CD4-positive, CD25-positive, alpha-beta regulatory T cell (primary cell): ENCODE measurements at regions not wholly inside any gene's neighbourhood (a gene's known extent, or its start where the extent isn't known, plus 50 kb on each side); places are given as distances from the start of the nearest gene placed in this dataset.

ENCODE experiments used
- ATAC-seq, 2 donors: fragments of 150-1000 bp; cut with Tn5 transposase; one replicate each; pipeline ENCODE4 v1.10.0; 2021; ENCODE audit warnings: low read depth in 2 of 2, moderate number of reproducible peaks in 2 of 2, moderate library complexity in 1 of 2
- DNase-seq, 3 donors: peaks; one replicate each; pipeline versions ENCODE4 v3.0.0 to v3.0.0-alpha.2; 2012 to 2022; ENCODE audit warnings: mixed read lengths in 1 of 3
- H3K27ac ChIP-seq: one replicate; pipeline ENCODE4 v1.7.0; 2013; ENCODE audit warnings: mild to moderate bottlenecking, low read length; ENCODE audit not compliant: insufficient read depth, poor library complexity, severe bottlenecking
- H3K27me3 ChIP-seq: one replicate; pipeline ENCODE4 v1.7.0; 2013; ENCODE audit warnings: low read length; ENCODE audit not compliant: control insufficient read depth, insufficient read depth
- H3K36me3 ChIP-seq: one replicate; pipeline ENCODE4 v1.7.0; 2013; ENCODE audit warnings: mild to moderate bottlenecking, low read length, moderate library complexity; ENCODE audit not compliant: control insufficient read depth, insufficient read depth
- H3K4me1 ChIP-seq: 2 replicates; pipeline ENCODE4 v1.7.0; 2013; ENCODE audit warnings: mild to moderate bottlenecking, low read length; ENCODE audit not compliant: insufficient read depth, control insufficient read depth, poor library complexity, severe bottlenecking
- H3K4me3 ChIP-seq: one replicate; pipeline ENCODE4 v1.7.0; 2013; ENCODE audit warnings: low read depth, mild to moderate bottlenecking, low read length, moderate library complexity
- H3K9me3 ChIP-seq, 2 experiments: 1 replicate in 1 of 2; 2 replicates in 1 of 2; pipeline ENCODE4 v1.7.0; 2013; ENCODE audit warnings: low read length in 2 of 2, mild to moderate bottlenecking in 1 of 2, moderate library complexity in 1 of 2; ENCODE audit not compliant: control insufficient read depth in 2 of 2
- H3K27ac Mint-ChIP-seq, 3 donors: one replicate each; pipeline ENCODE4 v1.8.0; 2020 to 2022; ENCODE audit warnings: mild to moderate bottlenecking in 3 of 3, mixed read lengths in 3 of 3, moderate library complexity in 2 of 3
- H3K27me3 Mint-ChIP-seq: one replicate; pipeline ENCODE4 v1.8.0; 2022; ENCODE audit warnings: mild to moderate bottlenecking, mixed read lengths
- H3K36me3 Mint-ChIP-seq: one replicate; pipeline ENCODE4 v1.8.0; 2020; ENCODE audit warnings: mixed read lengths
- H3K4me1 Mint-ChIP-seq, 4 donors: one replicate each; pipeline ENCODE4 v1.8.0; 2020 to 2022; ENCODE audit warnings: mixed read lengths in 4 of 4, mild to moderate bottlenecking in 1 of 4
- H3K4me3 Mint-ChIP-seq, 4 donors: one replicate each; pipeline ENCODE4 v1.8.0; 2020 to 2022; ENCODE audit warnings: mild to moderate bottlenecking in 4 of 4, mixed read lengths in 4 of 4, moderate library complexity in 3 of 4
- H3K9me3 Mint-ChIP-seq, 7 donors: one replicate each; pipeline ENCODE4 v1.8.0; 2020 to 2022; ENCODE audit warnings: mixed read lengths in 7 of 7, mild to moderate bottlenecking in 3 of 7, moderate library complexity in 2 of 7

DNA sequence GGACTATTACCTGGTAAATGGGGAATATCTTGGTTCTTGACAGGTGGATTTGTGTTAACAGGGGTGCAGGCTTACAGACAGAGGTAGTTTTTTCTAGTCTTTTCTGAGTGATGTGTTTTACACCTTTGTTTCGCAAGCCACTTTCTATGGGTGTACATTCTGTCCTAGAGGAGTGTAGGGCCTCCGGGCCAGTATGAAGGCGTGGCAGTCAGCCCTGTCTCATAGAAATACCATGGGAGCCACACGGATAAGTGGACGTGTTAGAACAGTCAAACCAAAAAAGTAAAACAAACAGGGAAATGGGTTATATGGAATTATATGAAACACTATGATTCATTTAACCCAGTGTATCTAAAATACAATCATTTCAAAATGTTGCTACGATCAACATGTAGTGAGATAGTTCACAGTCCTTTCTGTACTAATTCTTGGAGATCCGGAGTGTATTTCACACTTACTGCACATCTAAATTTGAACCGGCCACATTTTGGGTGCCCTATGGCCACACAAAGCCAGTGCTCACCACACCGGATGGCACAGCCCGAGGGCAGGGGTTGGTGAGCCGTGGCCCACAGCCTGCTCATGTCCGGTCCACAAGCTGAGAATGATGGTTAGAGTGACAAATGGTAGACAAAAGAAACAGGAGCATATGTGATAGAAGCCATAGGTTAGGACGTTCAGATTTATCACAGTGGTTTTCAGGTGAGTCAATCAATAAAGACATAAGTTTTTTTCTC, 80.1 kb upstream of the IRX4 start:
- H3K27ac ChIP-seq, result no peak overlapping the region
- no peak overlapping the region for H3K27ac Mint-ChIP-seq
- no peaks in the 10 kb centered on the region for H3K36me3 Mint-ChIP-seq
- no peaks in the 10 kb centered on the region for H3K9me3 ChIP-seq
- DNase-seq (no peak), ATAC-seq (no peak)
- H3K4me3 ChIP-seq, result no peak overlapping the region
- no peak overlapping the region for H3K4me3 Mint-ChIP-seq
- peaks cover 0 to 1% (median 0%) of the 10 kb centered on the region in 7 donors for H3K9me3 Mint-ChIP-seq
- no peaks in the 10 kb centered on the region for H3K4me1 Mint-ChIP-seq
- H3K27me3 Mint-ChIP-seq, result no peaks in the 10 kb centered on the region
- H3K4me1 ChIP-seq, result no peaks in the 10 kb centered on the region
- no peaks in the 10 kb centered on the region for H3K27me3 ChIP-seq
- H3K36me3 ChIP-seq, result no peaks in the 10 kb centered on the region

DNA sequence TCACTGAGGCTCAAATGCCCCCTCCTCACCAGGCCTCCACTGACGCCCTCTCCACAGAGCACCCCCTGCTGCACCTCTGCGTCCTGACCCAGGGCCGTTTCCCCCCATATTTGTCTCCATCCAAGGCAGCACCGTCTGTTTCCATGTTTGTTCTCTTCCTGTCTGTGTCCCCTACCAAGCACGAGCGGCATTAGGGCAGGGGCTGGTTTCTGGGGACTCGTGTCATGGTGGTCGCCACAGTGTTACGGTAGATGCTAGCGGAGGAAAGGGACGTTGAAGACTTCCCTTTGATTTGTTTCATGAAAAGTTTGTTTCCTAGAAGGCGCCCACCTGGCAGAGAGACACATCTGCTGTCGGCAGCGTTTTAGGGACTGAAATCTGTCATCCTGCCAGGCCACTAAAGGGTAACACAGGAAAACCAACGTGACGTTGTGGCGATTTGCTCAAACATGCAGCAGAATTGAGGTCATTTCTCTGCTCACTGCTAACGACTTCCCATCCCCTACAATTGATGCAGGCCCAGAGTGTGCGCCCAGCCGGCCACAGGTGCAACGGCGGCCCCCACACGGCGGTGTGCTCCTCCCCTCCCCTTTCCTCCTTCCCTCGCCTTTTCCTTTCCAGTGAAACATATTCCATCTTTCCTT, 79.3 kb upstream of the IRX4 start:
- Histone ChIP-seq H3K9me3 (no peaks in the 10 kb centered on the region), H3K27ac (no peak overlapping the region), H3K4me1 (no peaks in the 10 kb centered on the region), H3K27me3 (no peaks in the 10 kb centered on the region), H3K4me3 (no peak overlapping the region), H3K36me3 (no peaks in the 10 kb centered on the region)
- ATAC-seq (no peak), DNase-seq (no peak)
- no peaks in the 10 kb centered on the region for H3K36me3 Mint-ChIP-seq
- H3K4me3 Mint-ChIP-seq, result no peak overlapping the region
- no peaks in the 10 kb centered on the region for H3K27me3 Mint-ChIP-seq
- peaks cover 0 to 1% (median 0%) of the 10 kb centered on the region in 7 donors for H3K9me3 Mint-ChIP-seq
- H3K4me1 Mint-ChIP-seq, result no peaks in the 10 kb centered on the region
- no peak overlapping the region for H3K27ac Mint-ChIP-seq

DNA sequence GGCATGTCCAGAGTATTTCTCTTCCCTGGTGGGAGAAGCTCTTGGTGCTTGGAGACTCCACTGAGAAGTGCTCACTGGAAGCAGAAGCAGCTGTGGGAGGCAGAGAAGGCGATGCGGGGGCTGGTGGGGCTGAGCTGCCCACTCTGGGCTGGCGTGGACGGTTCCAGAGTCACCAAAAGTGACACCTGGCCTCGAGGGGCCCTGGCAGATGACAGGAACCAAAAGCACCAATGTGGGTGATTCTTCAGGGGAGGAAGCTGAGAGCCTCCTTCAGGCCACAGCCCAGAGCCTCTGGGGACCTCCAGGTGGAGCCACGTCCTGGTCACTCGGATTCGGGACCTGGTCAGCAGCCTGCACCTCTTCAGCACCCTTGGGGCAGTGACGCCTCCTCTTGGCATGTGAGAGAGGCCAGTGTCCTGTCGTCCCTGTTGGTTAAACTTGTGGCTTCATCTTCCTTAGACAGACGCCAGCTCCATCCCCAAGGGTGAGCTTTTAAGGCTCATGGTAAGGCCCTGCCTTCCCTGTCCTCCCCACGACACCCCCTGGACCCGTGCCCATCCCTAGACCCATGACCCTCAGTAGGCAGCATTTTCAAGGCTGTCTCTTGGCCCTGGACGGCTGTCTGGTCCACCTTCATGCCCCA, 78.7 kb upstream of the IRX4 start:
- Mint-ChIP-seq H3K27me3 (no peaks in the 10 kb centered on the region), H3K36me3 (no peaks in the 10 kb centered on the region), H3K27ac (no peak overlapping the region), H3K9me3 (peaks cover 0 to 1% (median 0%) of the 10 kb centered on the region in 7 donors), H3K4me1 (no peaks in the 10 kb centered on the region), H3K4me3 (no peak overlapping the region)
- H3K27ac ChIP-seq, result no peak overlapping the region
- no peak for ATAC-seq
- no peak for DNase-seq
- no peaks in the 10 kb centered on the region for H3K9me3 ChIP-seq
- H3K27me3 ChIP-seq, result no peaks in the 10 kb centered on the region
- no peaks in the 10 kb centered on the region for H3K36me3 ChIP-seq
- H3K4me1 ChIP-seq, result no peaks in the 10 kb centered on the region
- H3K4me3 ChIP-seq, result no peak overlapping the region

DNA sequence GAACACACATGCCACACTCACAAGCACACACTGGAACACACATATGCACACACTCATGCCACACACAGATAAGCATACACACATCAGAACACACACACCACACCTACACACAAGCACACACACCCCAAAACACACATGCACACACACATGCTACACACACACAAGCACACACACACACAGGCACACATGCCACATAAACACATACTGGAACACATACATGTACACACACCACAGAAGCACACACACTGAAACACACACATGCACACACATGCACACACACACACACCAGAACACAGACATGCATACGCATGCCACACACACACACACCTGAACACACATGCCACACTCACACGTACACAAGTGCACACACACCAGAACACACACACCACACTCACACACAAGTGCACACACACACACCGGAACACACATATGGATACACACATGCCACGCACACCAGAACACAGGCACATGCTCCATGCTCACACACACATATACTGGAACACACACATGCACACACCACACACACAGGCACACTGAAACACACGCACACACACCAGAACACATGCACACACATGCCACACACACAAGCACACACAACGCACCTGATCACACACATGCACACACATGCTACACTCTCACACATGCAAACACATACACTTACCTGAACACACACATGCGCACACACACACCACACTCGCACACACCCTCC, 78.0 kb upstream of the IRX4 start:
- Mint-ChIP-seq H3K27me3 (no peaks in the 10 kb centered on the region), H3K4me3 (no peak overlapping the region), H3K4me1 (no peaks in the 10 kb centered on the region), H3K9me3 (peaks cover 0 to 1% (median 0%) of the 10 kb centered on the region in 7 donors), H3K27ac (no peak overlapping the region), H3K36me3 (no peaks in the 10 kb centered on the region)
- Histone ChIP-seq H3K9me3 (no peaks in the 10 kb centered on the region), H3K4me3 (no peak overlapping the region), H3K4me1 (no peaks in the 10 kb centered on the region), H3K27me3 (no peaks in the 10 kb centered on the region), H3K36me3 (no peaks in the 10 kb centered on the region), H3K27ac (no peak overlapping the region)
- ATAC-seq (no peak), DNase-seq (no peak)

DNA sequence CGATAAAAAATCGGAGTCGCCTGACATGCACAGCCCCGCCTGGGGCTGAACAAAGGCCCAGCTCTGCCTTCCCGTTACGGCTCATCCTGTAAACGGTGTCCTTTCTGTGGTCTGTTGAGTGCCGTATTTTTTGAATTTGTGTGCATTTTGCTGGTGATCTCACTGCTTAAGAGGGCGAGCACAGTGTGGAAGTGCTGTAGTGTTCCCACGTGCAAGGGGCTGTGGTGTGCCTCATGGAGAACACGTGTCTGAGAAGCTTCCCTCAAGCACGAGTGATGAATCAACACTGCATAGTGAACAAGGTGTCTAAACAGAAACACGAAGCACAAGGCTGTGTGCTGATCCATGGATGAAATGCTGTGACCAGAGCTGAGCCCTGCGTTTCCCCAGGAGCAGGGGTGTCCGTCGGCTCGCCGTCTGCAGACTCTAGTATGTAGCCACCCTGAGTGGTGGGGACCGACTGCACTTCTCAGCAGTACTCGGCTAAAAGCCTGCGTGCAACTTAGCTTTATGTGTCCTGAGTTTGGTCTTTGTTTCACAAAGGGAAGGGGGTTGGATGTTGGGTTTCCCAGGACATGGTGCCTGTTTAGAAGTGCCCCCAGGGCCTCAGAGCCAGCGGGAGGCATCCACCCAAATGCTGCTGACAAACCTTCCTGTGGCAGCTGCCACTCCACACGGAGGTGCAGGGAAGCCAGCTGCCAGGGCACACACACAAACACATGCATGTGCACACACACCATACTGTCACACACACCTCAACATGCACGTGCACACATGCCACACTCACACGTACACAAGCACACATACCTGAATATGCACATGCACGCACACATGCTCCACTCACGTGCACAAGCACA, 77.2 kb upstream of the IRX4 start:
- Histone ChIP-seq H3K27ac (no peak overlapping the region), H3K4me3 (no peak overlapping the region), H3K36me3 (no peaks in the 10 kb centered on the region), H3K9me3 (no peaks in the 10 kb centered on the region), H3K4me1 (no peaks in the 10 kb centered on the region), H3K27me3 (no peaks in the 10 kb centered on the region)
- Mint-ChIP-seq H3K36me3 (no peaks in the 10 kb centered on the region), H3K27me3 (no peaks in the 10 kb centered on the region), H3K27ac (no peak overlapping the region), H3K4me1 (no peaks in the 10 kb centered on the region), H3K4me3 (no peak overlapping the region), H3K9me3 (peaks cover 0 to 1% (median 0%) of the 10 kb centered on the region in 7 donors)
- no peak for DNase-seq
- ATAC-seq, result no peak

DNA sequence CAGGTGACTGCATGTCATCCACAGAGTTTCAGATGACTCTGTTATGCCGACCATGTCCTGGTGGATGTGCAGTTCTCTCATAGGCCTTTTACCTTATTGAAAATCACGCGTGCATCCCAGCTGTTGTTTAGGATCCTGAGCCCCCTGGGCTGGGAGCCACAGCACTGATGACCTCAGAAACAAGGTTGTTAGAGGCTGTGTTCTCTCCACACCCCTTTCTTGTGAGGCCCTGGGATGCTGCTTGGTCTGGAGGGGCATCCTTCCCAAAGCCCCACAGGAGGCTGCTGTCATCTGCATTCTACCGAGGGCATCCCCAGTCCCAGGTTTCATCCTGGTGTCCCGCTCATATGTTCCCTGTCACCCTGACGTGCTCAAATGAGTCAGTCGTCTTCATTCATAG, 76.5 kb upstream of the IRX4 start:
- no peak for DNase-seq
- Histone ChIP-seq H3K4me3 (no peak overlapping the region), H3K27ac (no peak overlapping the region), H3K9me3 (no peaks in the 10 kb centered on the region), H3K4me1 (no peaks in the 10 kb centered on the region), H3K27me3 (no peaks in the 10 kb centered on the region), H3K36me3 (no peaks in the 10 kb centered on the region)
- Mint-ChIP-seq H3K36me3 (no peaks in the 10 kb centered on the region), H3K9me3 (peaks cover 0 to 1% (median 0%) of the 10 kb centered on the region in 7 donors), H3K27me3 (no peaks in the 10 kb centered on the region), H3K4me1 (no peaks in the 10 kb centered on the region), H3K27ac (no peak overlapping the region), H3K4me3 (no peak overlapping the region)
- ATAC-seq, result no peak
